GM23338 (cell line): ENCODE measurements at regions not wholly inside any gene's neighbourhood (a gene's known extent, or its start where the extent isn't known, plus 50 kb on each side); places are given as distances from the start of the nearest gene placed in this dataset.

Experiments used
- CREB1 ChIP-seq: fragments of 250-450 bp; sonication (Bioruptor Pico); IDR thresholded peaks from 2 replicates; pipeline ENCODE4 v1.5.0; 2020; ENCODE audit warnings: low read depth, mild to moderate bottlenecking, moderate library complexity
- POLR2AphosphoS5 ChIP-seq: IDR thresholded peaks from 2 replicates; pipeline ENCODE4 v1.6.1; 2016; ENCODE audit warnings: antibody characterized with exemption, low read depth

DNA sequence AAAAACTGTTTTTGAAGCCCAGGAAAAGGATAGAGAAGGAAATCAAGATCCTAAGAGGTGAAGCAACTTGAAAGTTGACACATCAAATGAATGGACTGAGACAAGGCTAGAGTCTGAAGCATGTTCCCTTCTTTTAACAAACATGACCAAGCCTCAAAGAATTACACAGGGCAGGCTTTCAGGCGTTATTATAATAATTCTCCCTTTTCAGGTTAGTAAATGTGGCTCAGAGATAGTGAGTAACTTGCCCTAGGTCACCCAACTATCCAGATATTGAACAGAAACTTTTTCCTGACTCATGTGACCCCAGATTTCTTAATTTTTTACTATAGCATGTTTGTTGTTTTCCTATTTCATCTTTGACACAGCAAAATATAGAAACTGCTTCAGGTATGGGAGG, 91.7 kb downstream of the PPP1R2C start:
- TF ChIP-seq CREB1 (CRISPR knock-in tag) (no peak), POLR2AphosphoS5 (no peak)
